GM19397 (cell line): ENCODE measurements at regions not wholly inside any gene's neighbourhood (a gene's known extent, or its start where the extent isn't known, plus 50 kb on each side); places are given as distances from the start of the nearest gene placed in this dataset.

Experiments
- ATAC-seq: cut with Tn5 transposase; IDR thresholded peaks from one replicate; pipeline ENCODE4 v1.9.1; 2021; ENCODE audit warnings: mild to moderate bottlenecking, moderate library complexity; ENCODE audit not compliant: unreplicated experiment

GRCh38 chr22:47563406-47564157 is 801.1 kb downstream of the TBC1D22A start:
- no peak for ATAC-seq

DNA sequence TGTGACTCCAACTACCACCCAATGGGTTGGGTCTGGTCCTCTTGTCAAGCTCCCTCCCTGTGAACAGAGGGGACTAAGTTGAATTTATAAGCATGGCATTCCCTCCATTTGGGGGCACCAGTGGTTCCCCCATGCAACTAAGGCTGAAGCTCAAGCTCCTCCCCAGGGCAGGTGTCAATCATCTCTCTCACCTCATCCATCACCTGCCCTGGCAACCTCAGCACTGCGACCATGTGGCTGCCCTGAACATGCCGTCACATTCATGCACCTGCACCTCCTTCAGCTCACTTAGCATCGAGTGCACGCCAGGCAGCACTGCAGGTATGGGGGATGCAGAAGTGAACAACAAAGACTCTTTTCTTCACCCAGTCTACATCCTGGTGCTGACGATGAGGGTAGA is 799.3 kb downstream of the TBC1D22A start:
- ATAC-seq = no peak

GRCh38 chr22:47561115-47561675 is 798.7 kb downstream of the TBC1D22A start:
- no peak for ATAC-seq

DNA sequence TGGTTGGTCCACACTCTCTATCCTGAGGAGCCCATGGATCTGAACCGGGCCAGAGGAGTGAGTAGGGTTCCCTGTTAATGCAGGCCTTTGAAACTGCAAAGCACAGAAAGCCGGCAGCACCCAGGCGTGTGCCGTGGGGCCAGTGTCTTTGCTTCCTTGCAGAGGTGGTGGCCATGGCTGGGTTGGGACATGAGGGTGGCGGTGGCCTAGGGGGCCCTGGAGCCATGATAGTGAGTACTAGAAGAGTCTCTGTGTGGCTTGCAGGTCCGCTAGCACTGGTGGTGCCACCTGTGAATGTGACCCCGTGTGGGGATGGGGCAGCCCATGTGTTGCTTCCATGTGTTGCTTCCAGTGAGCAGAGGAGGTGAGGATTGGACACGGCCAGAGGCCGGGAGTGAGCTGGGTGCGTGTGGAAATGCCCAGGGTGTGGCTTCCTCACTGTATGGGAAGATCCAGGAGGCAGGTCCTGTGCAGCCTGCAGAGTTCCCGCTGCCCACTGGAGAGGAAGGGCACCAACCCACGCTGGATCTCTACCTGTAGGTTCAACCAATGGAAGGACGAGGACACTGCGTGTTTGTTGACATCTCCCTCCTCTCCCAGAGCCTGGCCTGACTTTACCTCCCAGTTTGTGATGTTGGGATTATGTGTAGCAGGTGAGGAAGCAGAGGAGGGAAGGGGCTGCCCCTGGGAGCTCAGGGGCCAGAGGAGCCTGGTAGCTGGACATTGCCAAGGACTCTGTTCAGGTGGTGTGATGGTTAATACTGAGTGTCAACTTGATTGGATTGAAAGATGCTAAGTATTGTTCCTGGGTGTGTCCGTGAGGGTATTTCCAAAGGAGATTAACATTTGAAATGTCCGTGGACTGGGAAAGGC is 796.6 kb downstream of the TBC1D22A start:
- ATAC-seq = no peak

DNA sequence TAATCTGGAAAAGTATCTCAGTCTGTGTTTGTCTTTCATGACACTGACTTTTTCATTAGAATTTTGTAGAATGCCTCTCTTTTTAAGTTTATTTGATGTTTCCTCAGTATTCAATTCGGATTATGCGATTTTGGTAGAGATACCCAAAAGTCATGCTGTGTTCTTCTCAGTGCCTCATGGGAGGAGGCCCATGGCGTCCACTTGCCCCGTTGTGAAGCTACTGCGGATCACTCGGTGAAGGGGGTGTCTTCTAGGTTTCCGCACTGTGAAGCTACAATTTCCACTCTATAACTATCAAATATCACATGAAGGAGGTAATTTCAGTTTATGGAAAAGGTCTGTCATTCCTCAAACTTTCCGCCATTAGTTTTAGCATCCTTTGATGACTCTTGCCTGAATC is 794.0 kb downstream of the TBC1D22A start:
- ATAC-seq = no peak

- ATAC-seq = no peak
Measured at GRCh38 chr22:47553436-47553835, 791.0 kb downstream of the TBC1D22A start.

DNA sequence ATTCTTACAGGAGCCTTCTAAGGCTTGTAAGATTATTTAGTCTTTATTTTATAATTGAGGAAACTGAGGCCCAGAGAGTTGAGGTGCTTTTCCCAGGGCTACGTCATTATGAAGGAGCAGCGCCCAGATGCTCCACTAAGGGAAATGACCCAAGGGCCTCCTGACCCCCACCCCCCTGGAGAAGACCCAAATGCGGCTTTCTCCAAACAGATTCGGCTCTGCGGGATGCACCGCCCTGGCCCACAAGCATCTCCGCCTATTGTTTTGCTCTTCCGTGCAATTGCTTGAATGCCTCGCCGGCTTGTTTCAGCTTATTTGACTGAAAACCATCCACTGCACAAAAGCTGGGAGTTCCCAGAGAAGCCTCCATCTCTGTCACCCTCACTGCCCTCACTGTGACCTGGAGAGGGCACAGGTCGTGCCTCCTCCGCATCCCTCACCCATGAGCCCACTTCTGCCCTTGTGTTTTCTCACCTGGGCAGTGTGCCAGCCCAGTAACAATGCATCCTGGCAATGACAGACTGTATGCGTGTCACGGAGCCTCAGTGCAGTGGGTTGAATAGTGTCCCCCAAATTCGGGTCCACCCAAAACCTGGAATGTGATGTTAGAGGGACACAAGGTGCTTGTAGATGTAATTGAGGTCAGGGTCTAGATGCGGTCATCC is 790.2 kb downstream of the TBC1D22A start:
- ATAC-seq = no peak

DNA sequence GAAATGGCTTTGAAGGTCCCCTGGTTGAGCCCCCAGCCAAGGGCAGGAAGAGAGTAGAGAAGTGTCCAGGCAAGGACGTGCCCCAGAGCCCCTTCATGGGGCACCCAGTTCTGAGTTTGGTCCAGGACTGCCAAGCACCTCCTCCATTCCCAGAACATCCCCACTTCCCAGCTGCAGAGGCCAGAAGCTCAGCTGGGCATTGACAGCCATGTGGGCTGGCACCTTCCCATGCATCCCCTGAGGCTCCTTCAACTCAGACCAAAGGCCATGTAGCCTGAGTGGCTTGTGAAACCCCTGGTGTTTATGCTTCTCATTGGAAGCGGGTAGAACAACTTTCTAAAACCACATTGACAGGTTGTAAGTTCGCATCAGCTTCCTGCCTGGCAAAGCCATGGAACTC is 789.6 kb downstream of the TBC1D22A start:
- ATAC-seq = no peak

GRCh38 chr22:47551431-47551775 is 789.0 kb downstream of the TBC1D22A start:
- no peak for ATAC-seq

GRCh38 chr22:47550524-47551430 is 788.3 kb downstream of the TBC1D22A start:
- ATAC-seq = no peak

GRCh38 chr22:47549741-47550340 is 787.4 kb downstream of the TBC1D22A start:
- no peak for ATAC-seq

DNA sequence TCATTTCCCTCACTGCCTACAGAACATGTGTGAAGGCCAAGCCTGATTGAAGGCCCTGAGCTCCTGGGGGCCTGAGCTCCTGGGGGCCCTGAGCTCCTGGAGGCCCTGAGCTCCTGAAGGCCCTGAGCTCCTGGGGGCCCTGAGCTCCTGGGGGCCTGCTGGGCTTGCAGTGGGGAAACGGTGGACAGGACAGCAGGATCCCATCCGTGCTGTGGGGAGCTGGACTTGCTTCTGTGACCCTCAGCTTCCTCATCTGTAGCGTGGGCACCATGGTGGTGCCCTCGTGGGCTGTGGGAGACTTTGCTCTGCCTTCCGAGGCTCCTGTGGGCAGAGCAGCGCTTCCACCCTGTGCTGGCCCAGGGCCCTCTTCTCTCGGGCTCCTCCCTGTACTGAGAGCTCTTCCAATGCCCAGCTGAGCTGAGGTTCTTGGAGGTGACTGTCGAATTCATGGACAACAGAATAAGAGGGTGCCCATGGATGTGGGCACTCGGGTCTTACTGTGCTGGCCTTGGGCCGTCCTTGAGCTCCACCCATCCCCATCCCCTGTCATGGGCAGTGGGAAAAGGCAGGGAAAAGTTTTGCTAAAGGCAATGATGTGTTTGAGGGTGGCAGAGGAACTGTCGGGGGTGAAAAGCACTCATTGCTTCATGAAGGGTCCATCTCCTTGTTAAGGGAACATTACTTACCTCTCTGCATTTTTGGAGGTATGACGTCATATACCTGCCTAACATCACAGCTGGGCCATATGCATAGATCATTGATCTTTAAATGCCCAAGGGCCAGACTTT is 786.7 kb downstream of the TBC1D22A start:
- no peak for ATAC-seq

DNA sequence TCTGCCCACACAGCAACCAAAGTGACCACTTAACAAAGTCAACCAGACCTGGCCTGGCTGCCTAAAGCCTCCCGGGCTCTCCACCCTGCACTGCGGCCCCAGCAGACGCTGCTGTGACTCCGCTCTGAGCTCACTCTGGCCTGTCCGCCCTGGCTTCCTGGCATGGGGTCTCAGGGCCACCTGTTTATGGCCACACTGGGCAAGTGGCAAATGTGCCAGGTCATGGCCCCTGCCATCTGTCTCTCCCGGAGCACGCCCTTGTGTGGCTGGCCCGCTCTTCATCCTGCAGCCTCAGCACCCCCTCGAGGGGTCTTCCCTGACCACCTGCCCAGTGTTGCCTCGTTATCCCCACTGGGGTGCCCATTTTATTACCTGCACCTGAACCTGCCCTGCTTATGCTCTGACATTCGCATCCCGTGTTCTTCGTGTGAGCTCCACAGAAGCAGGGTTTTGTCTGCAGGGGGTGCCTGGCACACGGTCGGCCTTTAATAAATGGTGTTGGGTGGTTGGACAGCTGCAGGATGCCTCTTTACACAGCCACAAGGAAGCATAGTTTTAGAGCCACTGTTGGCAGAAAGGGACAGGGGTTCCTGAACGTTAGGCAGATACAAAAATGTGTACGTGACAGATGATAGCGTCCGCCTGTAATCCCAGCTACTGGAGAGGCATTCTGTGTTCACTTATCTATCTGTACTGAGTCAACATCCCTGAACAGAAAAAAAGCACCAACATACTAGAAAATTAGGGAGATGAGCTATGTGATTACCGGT is 785.6 kb downstream of the TBC1D22A start:
- no peak for ATAC-seq

DNA sequence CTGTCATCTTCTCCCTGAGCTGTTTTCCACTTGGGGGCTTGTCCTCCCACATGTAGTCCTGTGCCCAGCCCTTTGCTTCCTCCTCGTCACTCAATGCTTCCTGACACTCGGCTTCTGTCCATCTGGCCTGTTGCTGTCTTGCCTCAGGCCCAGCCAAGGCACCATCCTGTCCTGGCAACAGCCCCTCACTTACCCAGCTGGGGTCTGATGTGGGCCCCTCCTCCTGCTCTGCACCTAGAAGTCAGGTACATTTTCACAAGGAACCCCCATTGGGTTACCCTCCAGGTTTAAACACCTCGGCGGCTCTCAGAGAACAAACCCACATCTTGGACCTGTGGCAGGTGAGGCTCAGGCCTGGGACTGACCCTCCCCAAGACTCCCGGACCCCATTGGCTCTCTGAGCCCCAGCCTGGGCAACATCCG is 784.8 kb downstream of the TBC1D22A start:
- ATAC-seq = no peak

GRCh38 chr22:47544696-47545095 is 782.2 kb downstream of the TBC1D22A start:
- ATAC-seq = no peak

GRCh38 chr22:47543447-47543846 is 781.0 kb downstream of the TBC1D22A start:
- ATAC-seq = no peak

DNA sequence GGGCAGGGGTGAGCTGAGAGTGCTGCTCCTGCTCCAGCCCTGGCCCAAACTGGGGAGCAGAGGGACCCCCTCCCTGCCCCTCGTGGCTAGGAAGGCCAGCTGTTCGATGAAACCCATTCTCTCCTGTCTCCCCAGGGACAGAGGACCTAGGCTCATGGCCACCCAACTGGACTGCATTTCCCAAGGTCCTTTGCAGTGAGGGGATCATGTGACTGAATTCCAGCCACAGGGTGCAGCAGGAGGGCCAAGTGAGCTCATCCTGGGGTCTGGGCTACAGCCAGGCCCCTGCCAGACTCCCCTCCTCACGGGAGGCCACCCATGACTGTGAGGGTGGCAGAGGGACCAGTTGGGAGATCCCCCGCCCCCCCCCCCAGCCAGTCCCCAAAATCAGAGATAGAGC is 777.6 kb downstream of the TBC1D22A start:
- ATAC-seq = no peak

- no peak for ATAC-seq
Measured at GRCh38 chr22:47539374-47539773, 776.9 kb downstream of the TBC1D22A start.
